ENCODE measurements at regions not wholly inside any gene's neighbourhood (a gene's known extent, or its start where the extent isn't known, plus 50 kb on each side); places are given as distances from the start of the nearest gene placed in this dataset.

GRCh38 chr1:148355976-148356375 is 127.1 kb downstream of the PPIAL4G start (continued):
- no peak for TF ChIP-seq STAT6 (CRISPR knock-in tag; conservative IDR thresholded peaks at IDR 0.05; ENCODE audit: low read depth)
- TF ChIP-seq ZNF121 (CRISPR knock-in tag; IDR thresholded peaks at IDR 0.05): no peak
- TF ChIP-seq TCF7 (CRISPR knock-in tag; IDR thresholded peaks at IDR 0.05; ENCODE audit: low read depth): no peak

GRCh38 chr1:148354913-148355308 is 128.2 kb downstream of the PPIAL4G start:
- H3K27ac Mint-ChIP-seq: no peak overlapping the region
- peaks cover 12% of the 10 kb centered on the region for H3K4me1 Mint-ChIP-seq
- DNase-seq (ENCODE audit: low spot score): no peak
- no peak for ATAC-seq
- H3K27me3 Mint-ChIP-seq (ENCODE audit: low read depth): peaks cover 70% of the 10 kb centered on the region
- ChIA-PET POLR2A (interaction anchor here (1.8 to 2.4 kb wide), 2 partner anchors 21 to 91 kb away, joined by 5 to 9 read pairs; no protein-coding TSS in a partner anchor), CTCF (interaction anchor here (1.2 to 2.0 kb wide), 2 partner anchors 9 to 11 kb away, joined by 3 to 6 read pairs; no protein-coding TSS in a partner anchor)
- H3K9me3 Mint-ChIP-seq: no peaks in the 10 kb centered on the region
- TF ChIP-seq STAT6 (CRISPR knock-in tag; conservative IDR thresholded peaks at IDR 0.05; ENCODE audit: low read depth) (no peak), IRF2 (CRISPR knock-in tag; IDR thresholded peaks at IDR 0.05; ENCODE audit: borderline replicate concordance, low read depth) (no peak), IRF1 (CRISPR knock-in tag; IDR thresholded peaks at IDR 0.05) (no peak), FOXJ3 (CRISPR knock-in tag; IDR thresholded peaks at IDR 0.05; ENCODE audit: borderline replicate concordance) (no peak), TCF7 (CRISPR knock-in tag; IDR thresholded peaks at IDR 0.05; ENCODE audit: low read depth) (no peak), USF2 (CRISPR knock-in tag; IDR thresholded peaks at IDR 0.05) (no peak), RORB (CRISPR knock-in tag; IDR thresholded peaks at IDR 0.05) (no peak), ATF3 (CRISPR knock-in tag; conservative IDR thresholded peaks at IDR 0.05) (no peak), ZMAT4 (CRISPR knock-in tag; IDR thresholded peaks at IDR 0.05) (no peak), AR (CRISPR knock-in tag; IDR thresholded peaks at IDR 0.05) (no peak)
- peak overlapping the region; percentile 82 for H3K4me3 Mint-ChIP-seq
- no peaks in the 10 kb centered on the region for H3K36me3 Mint-ChIP-seq
